ENCODE measurements at regions not wholly inside any gene's neighbourhood (a gene's known extent, or its start where the extent isn't known, plus 50 kb on each side); places are given as distances from the start of the nearest gene placed in this dataset.

- no peaks in the 10 kb centered on the region for H3K9me3 ChIP-seq (ENCODE audit: control insufficient read depth, low read depth, low read length)
- Mint-ChIP-seq H3K4me1 (peaks cover 6 to 7% of the 10 kb centered on the region in 2 experiments), H3K4me3 (no peak overlapping the region), H3K36me3 (ENCODE audit: insufficient read depth in 1 of 3, low read depth in 3 of 3) (no peaks in the 10 kb centered on the region), H3K9me3 (no peaks in the 10 kb centered on the region), H3K27me3 (ENCODE audit: low read depth) (no peaks in the 10 kb centered on the region), H3K27ac (no peak overlapping the region)
- H3K27ac ChIP-seq (ENCODE audit: insufficient read length, low read depth, low read length) = no peak overlapping the region
- H4K91ac ChIP-seq (ENCODE audit: insufficient read length, low read depth, low read length) = no peak overlapping the region
- no peak overlapping the region for H2AK5ac ChIP-seq (ENCODE audit: insufficient read length, low read length)
- no peak overlapping the region for H2BK20ac ChIP-seq (ENCODE audit: low read depth, low read length, poor library complexity, severe bottlenecking)
- no peaks in the 10 kb centered on the region for H4K20me1 ChIP-seq (ENCODE audit: control insufficient read depth, insufficient read depth, insufficient read length)
- no peak overlapping the region for H2BK15ac ChIP-seq (ENCODE audit: low read depth, low read length)
- H4K5ac ChIP-seq (ENCODE audit: insufficient read length, low read depth, low read length) = no peak overlapping the region
- H3K18ac ChIP-seq (ENCODE audit: insufficient read length, low read depth, low read length) = no peak overlapping the region
- H4K8ac ChIP-seq (replicated peaks; ENCODE audit: insufficient read length, low read depth, low read length) = no peak overlapping the region
- H3K27me3 ChIP-seq (ENCODE audit: insufficient read depth, low read length) = no peaks in the 10 kb centered on the region
- DNase-seq = no peak
- no peak overlapping the region for H2BK5ac ChIP-seq (ENCODE audit: insufficient read length, low read length)
- H3K14ac ChIP-seq (ENCODE audit: insufficient read depth, low read length) = no peak overlapping the region
- no peaks in the 10 kb centered on the region for H3K23me2 ChIP-seq (ENCODE audit: insufficient read length, low read depth, low read length, poor library complexity, severe bottlenecking)
- no peak overlapping the region for H3K4ac ChIP-seq (ENCODE audit: low read depth, low read length)
- no peak overlapping the region for H3K4me2 ChIP-seq (ENCODE audit: insufficient read depth, insufficient read length, low read length)
- no peak overlapping the region for H3K23ac ChIP-seq (ENCODE audit: insufficient read length, low read depth, low read length)
- H3K56ac ChIP-seq (ENCODE audit: insufficient read length, low read depth, low read length) = no peak overlapping the region
- H3K79me1 ChIP-seq (ENCODE audit: insufficient read depth, low read depth, low read length, poor library complexity, severe bottlenecking) = no peaks in the 10 kb centered on the region
- no peak overlapping the region for H2AFZ ChIP-seq (ENCODE audit: low read length)
- no peak overlapping the region for H2BK12ac ChIP-seq (ENCODE audit: insufficient read length, low read depth, low read length)
- no peak overlapping the region for H3T11ph ChIP-seq (ENCODE audit: low read length)
- H3K79me2 ChIP-seq (ENCODE audit: insufficient read depth, low read length) = no peaks in the 10 kb centered on the region
- H2BK120ac ChIP-seq (ENCODE audit: low read depth, low read length, poor library complexity, severe bottlenecking) = no peak overlapping the region
- TF ChIP-seq CTCF (conservative IDR thresholded peaks at IDR 0.05) = no peak
- H3K4me1 ChIP-seq (ENCODE audit: insufficient read depth, low read length) = no peaks in the 10 kb centered on the region; the same call in 1 of the 2 replicates
- H3K9ac ChIP-seq (ENCODE audit: extremely low read depth, insufficient read length, low read length) = no peak overlapping the region
These were observed 135.3 kb upstream of the PRMT6 start for GRCh38 chr1:106921186-106921585.

All from H9 (cell line).